ENCODE measurements at regions not wholly inside any gene's neighbourhood (a gene's known extent, or its start where the extent isn't known, plus 50 kb on each side); places are given as distances from the start of the nearest gene placed in this dataset.

DNA sequence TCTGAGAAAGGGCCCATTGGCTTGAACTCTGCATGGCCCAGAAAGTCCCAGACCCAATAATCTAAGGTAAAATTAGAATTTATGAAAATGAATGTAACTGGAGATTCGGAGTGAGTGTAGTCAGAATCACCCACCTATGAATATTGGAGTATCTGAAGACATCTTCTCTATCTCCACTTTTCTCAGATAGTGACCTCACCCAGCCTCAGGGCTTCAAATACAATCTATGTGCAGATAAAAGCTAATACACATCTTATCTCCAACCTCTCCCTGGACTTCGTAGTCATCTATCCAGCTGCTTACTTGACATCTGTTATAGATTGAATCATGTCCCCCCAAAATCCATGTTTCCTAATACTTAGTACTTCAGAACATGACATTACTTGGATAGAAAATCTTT lies 263.2 kb downstream of the RAD51AP2 start:
- Histone ChIP-seq H3K4me1 (ENCODE audit: control insufficient read depth in 2 of 2, insufficient read depth in 2 of 2, low read length in 2 of 2) (no peaks in the 10 kb centered on the region), H4K20me1 (ENCODE audit: control insufficient read depth, insufficient read depth, low read length, poor library complexity, severe bottlenecking) (no peaks in the 10 kb centered on the region), H3K36me3 (replicated peaks in 1 of 2; ENCODE audit: control extremely low read depth in 1 of 2, control insufficient read depth in 1 of 2, extremely low read depth in 1 of 2, insufficient read depth in 2 of 2, low read length in 1 of 2) (no peaks in the 10 kb centered on the region), H3K4me2 (replicated peaks; ENCODE audit: low read depth, low read length, poor library complexity, severe bottlenecking) (no peak overlapping the region), H3K9me3 (ENCODE audit: control extremely low read depth in 1 of 3, control insufficient read depth in 2 of 3, insufficient read depth in 1 of 3, low read length in 2 of 3) (no peaks in the 10 kb centered on the region), H3K4me3 (ENCODE audit: control extremely low read depth in 1 of 5, extremely low read depth in 1 of 5, insufficient read depth in 1 of 5, low read depth in 2 of 5, low read length in 4 of 5) (no peak overlapping the region), H3K9ac (ENCODE audit: low read length) (no peak overlapping the region), H3K79me2 (ENCODE audit: control insufficient read depth, insufficient read depth, low read length) (no peaks in the 10 kb centered on the region), H2AFZ (ENCODE audit: insufficient read depth, low read depth, low read length, poor library complexity, severe bottlenecking) (no peak overlapping the region), H3K27ac (ENCODE audit: low read length in 2 of 2) (no peak overlapping the region), H3K27me3 (replicated peaks in 1 of 4; ENCODE audit: control extremely low read depth in 1 of 4, control insufficient read depth in 3 of 4, insufficient read depth in 4 of 4, low read length in 3 of 4) (no peaks in the 10 kb centered on the region)
- no CpG with 5 or more reads among the region's 2 CpGs for WGBS (ENCODE audit: insufficient coverage)
- Mint-ChIP-seq H3K27me3 (peaks cover 3% of the 10 kb centered on the region), H3K9me3 (ENCODE audit: insufficient read depth) (no peaks in the 10 kb centered on the region), H3K27ac (no peak overlapping the region), H3K4me1 (peaks cover 2% of the 10 kb centered on the region), H3K4me3 (no peak overlapping the region)
- no peak for DNase-seq
- POLR2A ChIA-PET = no interaction called here
- TF ChIP-seq, protein P1, sequence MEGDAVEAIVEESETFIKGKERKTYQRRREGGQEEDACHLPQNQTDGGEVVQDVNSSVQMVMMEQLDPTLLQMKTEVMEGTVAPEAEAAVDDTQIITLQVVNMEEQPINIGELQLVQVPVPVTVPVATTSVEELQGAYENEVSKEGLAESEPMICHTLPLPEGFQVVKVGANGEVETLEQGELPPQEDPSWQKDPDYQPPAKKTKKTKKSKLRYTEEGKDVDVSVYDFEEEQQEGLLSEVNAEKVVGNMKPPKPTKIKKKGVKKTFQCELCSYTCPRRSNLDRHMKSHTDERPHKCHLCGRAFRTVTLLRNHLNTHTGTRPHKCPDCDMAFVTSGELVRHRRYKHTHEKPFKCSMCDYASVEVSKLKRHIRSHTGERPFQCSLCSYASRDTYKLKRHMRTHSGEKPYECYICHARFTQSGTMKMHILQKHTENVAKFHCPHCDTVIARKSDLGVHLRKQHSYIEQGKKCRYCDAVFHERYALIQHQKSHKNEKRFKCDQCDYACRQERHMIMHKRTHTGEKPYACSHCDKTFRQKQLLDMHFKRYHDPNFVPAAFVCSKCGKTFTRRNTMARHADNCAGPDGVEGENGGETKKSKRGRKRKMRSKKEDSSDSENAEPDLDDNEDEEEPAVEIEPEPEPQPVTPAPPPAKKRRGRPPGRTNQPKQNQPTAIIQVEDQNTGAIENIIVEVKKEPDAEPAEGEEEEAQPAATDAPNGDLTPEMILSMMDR (IDR thresholded peaks at IDR 0.05) = no peak
- TF ChIP-seq EZH2 (IDR thresholded peaks at IDR 0.05; ENCODE audit: borderline replicate concordance, insufficient read depth, low read depth, low read length, poor library complexity, severe bottlenecking) = no peak
- ATAC-seq (ENCODE audit: low read depth) = no peak
- intact Hi-C loops (cut with micrococcal nuclease) = no loop called here
- CTCF ChIA-PET = interaction anchor here (1.2 kb wide), 1 partner anchor 54 kb away, joined by 3 read pairs; no protein-coding TSS in a partner anchor

DNA sequence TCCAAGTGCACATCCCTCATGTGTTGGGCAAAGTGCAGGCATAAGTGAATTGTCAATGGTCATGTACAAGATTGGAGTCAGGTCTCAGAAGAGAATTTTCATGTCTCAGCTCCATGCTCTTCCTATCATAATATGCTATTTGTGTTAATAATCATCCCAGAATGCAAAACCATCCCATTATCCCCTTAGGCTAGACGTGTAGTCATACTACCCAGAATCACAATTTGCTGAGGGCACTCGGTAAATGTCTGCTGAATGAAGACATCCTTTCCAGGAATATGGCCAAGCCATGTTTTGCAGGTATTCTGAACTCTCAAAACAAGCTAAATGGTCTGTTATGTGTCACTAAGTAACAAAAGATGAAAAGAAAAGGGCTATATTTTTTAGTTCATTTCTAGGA lies 263.8 kb downstream of the RAD51AP2 start:
- H3K4me3 ChIP-seq (ENCODE audit: control extremely low read depth in 1 of 5, extremely low read depth in 1 of 5, insufficient read depth in 1 of 5, low read depth in 2 of 5, low read length in 4 of 5) = no peak overlapping the region
- H3K4me1 ChIP-seq (ENCODE audit: control insufficient read depth in 2 of 2, insufficient read depth in 2 of 2, low read length in 2 of 2) = no peaks in the 10 kb centered on the region
- no CpG with 5 or more reads among the region's 2 CpGs for WGBS (ENCODE audit: insufficient coverage)
- H3K79me2 ChIP-seq (ENCODE audit: control insufficient read depth, insufficient read depth, low read length) = no peaks in the 10 kb centered on the region
- DNase-seq (no peak), ATAC-seq (ENCODE audit: low read depth) (no peak)
- TF ChIP-seq, protein P1 (IDR thresholded peaks at IDR 0.05) = no peak
- TF ChIP-seq EZH2 (IDR thresholded peaks at IDR 0.05; ENCODE audit: borderline replicate concordance, insufficient read depth, low read depth, low read length, poor library complexity, severe bottlenecking) = no peak
- no peak overlapping the region for H3K9ac ChIP-seq (ENCODE audit: low read length)
- H3K27me3 ChIP-seq (replicated peaks in 1 of 4; ENCODE audit: control extremely low read depth in 1 of 4, control insufficient read depth in 3 of 4, insufficient read depth in 4 of 4, low read length in 3 of 4) = no peaks in the 10 kb centered on the region
- no peak overlapping the region for H2AFZ ChIP-seq (ENCODE audit: insufficient read depth, low read depth, low read length, poor library complexity, severe bottlenecking)
- H3K27me3 Mint-ChIP-seq = peaks cover 3% of the 10 kb centered on the region
- peaks cover 2% of the 10 kb centered on the region for H3K4me1 Mint-ChIP-seq
- CTCF ChIA-PET = interaction anchor here (1.2 kb wide), 1 partner anchor 55 kb away, joined by 3 read pairs; no protein-coding TSS in a partner anchor
- intact Hi-C loops (cut with micrococcal nuclease) = no loop called here
- POLR2A ChIA-PET = no interaction called here
- no peaks in the 10 kb centered on the region for H4K20me1 ChIP-seq (ENCODE audit: control insufficient read depth, insufficient read depth, low read length, poor library complexity, severe bottlenecking)
- no peak overlapping the region for H3K4me2 ChIP-seq (replicated peaks; ENCODE audit: low read depth, low read length, poor library complexity, severe bottlenecking)
- H3K9me3 ChIP-seq (ENCODE audit: control extremely low read depth in 1 of 3, control insufficient read depth in 2 of 3, insufficient read depth in 1 of 3, low read length in 2 of 3) = no peaks in the 10 kb centered on the region
- H3K27ac Mint-ChIP-seq = no peak overlapping the region
- no peaks in the 10 kb centered on the region for H3K36me3 ChIP-seq (replicated peaks in 1 of 2; ENCODE audit: control extremely low read depth in 1 of 2, control insufficient read depth in 1 of 2, extremely low read depth in 1 of 2, insufficient read depth in 2 of 2, low read length in 1 of 2)
- no peak overlapping the region for H3K4me3 Mint-ChIP-seq
- no peaks in the 10 kb centered on the region for H3K9me3 Mint-ChIP-seq (ENCODE audit: insufficient read depth)
- no peak overlapping the region for H3K27ac ChIP-seq (ENCODE audit: low read length in 2 of 2)
